ENCODE measurements at regions not wholly inside any gene's neighbourhood (a gene's known extent, or its start where the extent isn't known, plus 50 kb on each side); places are given as distances from the start of the nearest gene placed in this dataset.

DNA sequence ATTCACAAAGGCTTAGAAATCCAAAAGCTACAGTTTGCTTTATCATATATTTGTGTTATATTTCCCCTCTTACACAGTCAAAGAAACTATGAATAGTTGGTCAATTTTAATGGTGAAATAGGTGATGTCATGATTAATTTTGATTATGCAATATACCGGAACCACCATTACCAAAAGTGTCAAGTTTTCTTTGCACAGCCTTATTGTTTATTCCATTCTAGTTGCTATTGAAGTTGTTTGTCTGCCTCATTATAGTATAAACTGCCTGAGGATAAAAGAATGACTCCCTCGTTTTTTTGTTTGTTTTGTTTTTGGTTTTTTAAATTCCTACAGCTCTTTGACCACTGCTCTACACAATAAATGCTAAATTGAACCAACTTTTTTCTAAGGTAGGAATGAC, 690.6 kb upstream of the ZP4 start:
- TF ChIP-seq EZH2 (IDR thresholded peaks at IDR 0.05; ENCODE audit: insufficient read depth, low read length) = no peak
- TF ChIP-seq, protein P1, sequence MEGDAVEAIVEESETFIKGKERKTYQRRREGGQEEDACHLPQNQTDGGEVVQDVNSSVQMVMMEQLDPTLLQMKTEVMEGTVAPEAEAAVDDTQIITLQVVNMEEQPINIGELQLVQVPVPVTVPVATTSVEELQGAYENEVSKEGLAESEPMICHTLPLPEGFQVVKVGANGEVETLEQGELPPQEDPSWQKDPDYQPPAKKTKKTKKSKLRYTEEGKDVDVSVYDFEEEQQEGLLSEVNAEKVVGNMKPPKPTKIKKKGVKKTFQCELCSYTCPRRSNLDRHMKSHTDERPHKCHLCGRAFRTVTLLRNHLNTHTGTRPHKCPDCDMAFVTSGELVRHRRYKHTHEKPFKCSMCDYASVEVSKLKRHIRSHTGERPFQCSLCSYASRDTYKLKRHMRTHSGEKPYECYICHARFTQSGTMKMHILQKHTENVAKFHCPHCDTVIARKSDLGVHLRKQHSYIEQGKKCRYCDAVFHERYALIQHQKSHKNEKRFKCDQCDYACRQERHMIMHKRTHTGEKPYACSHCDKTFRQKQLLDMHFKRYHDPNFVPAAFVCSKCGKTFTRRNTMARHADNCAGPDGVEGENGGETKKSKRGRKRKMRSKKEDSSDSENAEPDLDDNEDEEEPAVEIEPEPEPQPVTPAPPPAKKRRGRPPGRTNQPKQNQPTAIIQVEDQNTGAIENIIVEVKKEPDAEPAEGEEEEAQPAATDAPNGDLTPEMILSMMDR (IDR thresholded peaks at IDR 0.05; ENCODE audit: insufficient read depth, low read depth, low read length) = no peak

DNA sequence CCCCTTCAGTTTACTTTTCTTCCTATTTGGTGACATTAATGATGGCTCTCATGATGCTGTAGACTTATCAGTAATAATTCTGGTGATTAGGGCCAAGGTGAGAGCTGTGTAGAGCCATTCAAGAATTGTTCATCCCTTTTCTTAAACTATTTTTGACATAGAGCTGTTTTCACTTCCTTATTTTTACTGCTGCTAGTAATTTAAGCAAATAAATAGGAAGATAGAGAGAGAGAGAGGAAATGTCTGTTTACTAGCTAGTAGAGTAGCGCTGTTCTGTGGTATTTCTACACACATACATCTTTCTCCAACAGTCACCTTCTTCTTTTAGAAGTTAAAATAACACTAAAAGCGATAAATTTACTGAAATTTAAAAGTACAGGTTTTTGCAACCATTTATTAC, 678.0 kb upstream of the ZP4 start:
- no peaks in the 10 kb centered on the region for H3K4me1 ChIP-seq (ENCODE audit: insufficient read depth, low read length)
- no peaks in the 10 kb centered on the region for H3K79me2 ChIP-seq (ENCODE audit: insufficient read depth, low read length)
- no peaks in the 10 kb centered on the region for H3K36me3 Mint-ChIP-seq (ENCODE audit: low read depth, unreplicated experiment)
- H3K9me3 ChIP-seq (ENCODE audit: insufficient read depth, low read depth, low read length) = no peaks in the 10 kb centered on the region
- no peak overlapping the region for H3K27ac Mint-ChIP-seq (ENCODE audit: unreplicated experiment)
- FAIRE-seq (no peak), DNase-seq (ENCODE audit: low read depth) (no peak)
- no peak overlapping the region for H3K4me2 ChIP-seq (ENCODE audit: low read length)
- H3K27me3 Mint-ChIP-seq (ENCODE audit: low read depth, unreplicated experiment) = peaks cover 2% of the 10 kb centered on the region
- no peaks in the 10 kb centered on the region for H3K4me1 Mint-ChIP-seq (ENCODE audit: low read depth, unreplicated experiment)
- H4K20me1 ChIP-seq (ENCODE audit: insufficient read depth, low read length) = no peaks in the 10 kb centered on the region
- H3K9me3 Mint-ChIP-seq (ENCODE audit: unreplicated experiment) = no peaks in the 10 kb centered on the region
- no peak overlapping the region for H3K9ac ChIP-seq (ENCODE audit: low read length)
- no peak overlapping the region for H3K4me3 ChIP-seq (ENCODE audit: insufficient read depth, low read depth, low read length)
- H3K27ac ChIP-seq (ENCODE audit: low read depth, low read length) = no peak overlapping the region
- no peaks in the 10 kb centered on the region for H3K27me3 ChIP-seq (ENCODE audit: insufficient read depth, low read length)
- H3K36me3 ChIP-seq (ENCODE audit: insufficient read depth, low read length) = no peaks in the 10 kb centered on the region
- TF ChIP-seq, protein P1 (IDR thresholded peaks at IDR 0.05; ENCODE audit: insufficient read depth, low read depth, low read length) = no peak
- TF ChIP-seq EZH2 (IDR thresholded peaks at IDR 0.05; ENCODE audit: insufficient read depth, low read length) = no peak
- H2AFZ ChIP-seq (ENCODE audit: low read depth, low read length) = no peak overlapping the region
- H3K4me3 Mint-ChIP-seq (ENCODE audit: unreplicated experiment) = no peak overlapping the region

More for the DNA sequence above, 690.6 kb upstream of the ZP4 start:
- no peaks in the 10 kb centered on the region for H3K9me3 Mint-ChIP-seq (ENCODE audit: unreplicated experiment)
- no peak for DNase-seq (ENCODE audit: low read depth)
- H3K36me3 ChIP-seq (ENCODE audit: insufficient read depth, low read length) = no peaks in the 10 kb centered on the region
- H3K27ac Mint-ChIP-seq (ENCODE audit: unreplicated experiment) = no peak overlapping the region
- no peak overlapping the region for H3K4me2 ChIP-seq (ENCODE audit: low read length)
- no peaks in the 10 kb centered on the region for H3K79me2 ChIP-seq (ENCODE audit: insufficient read depth, low read length)
- no peaks in the 10 kb centered on the region for H4K20me1 ChIP-seq (ENCODE audit: insufficient read depth, low read length)
- no peaks in the 10 kb centered on the region for H3K4me1 ChIP-seq (ENCODE audit: insufficient read depth, low read length)
- H3K4me3 Mint-ChIP-seq (ENCODE audit: unreplicated experiment) = no peak overlapping the region
- no peak overlapping the region for H3K9ac ChIP-seq (ENCODE audit: low read length)
- H2AFZ ChIP-seq (ENCODE audit: low read depth, low read length) = no peak overlapping the region
- no peaks in the 10 kb centered on the region for H3K36me3 Mint-ChIP-seq (ENCODE audit: low read depth, unreplicated experiment)
- H3K27me3 Mint-ChIP-seq (ENCODE audit: low read depth, unreplicated experiment) = no peaks in the 10 kb centered on the region
- no peaks in the 10 kb centered on the region for H3K4me1 Mint-ChIP-seq (ENCODE audit: low read depth, unreplicated experiment)
- no peak overlapping the region for H3K4me3 ChIP-seq (ENCODE audit: insufficient read depth, low read depth, low read length)
- no peaks in the 10 kb centered on the region for H3K9me3 ChIP-seq (ENCODE audit: insufficient read depth, low read depth, low read length)
- no peaks in the 10 kb centered on the region for H3K27me3 ChIP-seq (ENCODE audit: insufficient read depth, low read length)
- no peak overlapping the region for H3K27ac ChIP-seq (ENCODE audit: low read depth, low read length)
- no peak for FAIRE-seq

- H4K20me1 ChIP-seq (ENCODE audit: insufficient read depth, low read length) = no peaks in the 10 kb centered on the region
- FAIRE-seq (no peak), DNase-seq (ENCODE audit: low read depth) (peak; percentile 91)
These were observed 671.6 kb upstream of the ZP4 start for GRCh38 chr1:238562341-238562740.

More at GRCh38 chr1:238562341-238562740, 671.6 kb upstream of the ZP4 start:
- no peaks in the 10 kb centered on the region for H3K9me3 ChIP-seq (ENCODE audit: insufficient read depth, low read depth, low read length)
- Mint-ChIP-seq H3K4me1 (ENCODE audit: low read depth, unreplicated experiment) (peaks cover 6% of the 10 kb centered on the region), H3K9me3 (ENCODE audit: unreplicated experiment) (no peaks in the 10 kb centered on the region), H3K4me3 (ENCODE audit: unreplicated experiment) (no peak overlapping the region), H3K27ac (ENCODE audit: unreplicated experiment) (no peak overlapping the region), H3K36me3 (ENCODE audit: low read depth, unreplicated experiment) (no peaks in the 10 kb centered on the region), H3K27me3 (ENCODE audit: low read depth, unreplicated experiment) (peaks cover 2% of the 10 kb centered on the region)
- no peak overlapping the region for H3K9ac ChIP-seq (ENCODE audit: low read length)
- H3K4me1 ChIP-seq (ENCODE audit: insufficient read depth, low read length) = peaks cover 3% of the 10 kb centered on the region
- H3K27ac ChIP-seq (ENCODE audit: low read depth, low read length) = peak overlapping the region; percentile 10
- H3K36me3 ChIP-seq (ENCODE audit: insufficient read depth, low read length) = no peaks in the 10 kb centered on the region
- no peak overlapping the region for H2AFZ ChIP-seq (ENCODE audit: low read depth, low read length)
- H3K79me2 ChIP-seq (ENCODE audit: insufficient read depth, low read length) = no peaks in the 10 kb centered on the region
- no peak overlapping the region for H3K4me3 ChIP-seq (ENCODE audit: insufficient read depth, low read depth, low read length)
- no peaks in the 10 kb centered on the region for H3K27me3 ChIP-seq (ENCODE audit: insufficient read depth, low read length)
- TF ChIP-seq, protein P1 (IDR thresholded peaks at IDR 0.05; ENCODE audit: insufficient read depth, low read depth, low read length) = no peak
- TF ChIP-seq EZH2 (IDR thresholded peaks at IDR 0.05; ENCODE audit: insufficient read depth, low read length) = no peak
- H3K4me2 ChIP-seq (ENCODE audit: low read length) = no peak overlapping the region

Data from astrocyte (in vitro differentiated cells and primary cell).